Lower leg skin (tissue), 3 donors: ENCODE measurements at regions not wholly inside any gene's neighbourhood (a gene's known extent, or its start where the extent isn't known, plus 50 kb on each side); places are given as distances from the start of the nearest gene placed in this dataset.

Experiments used
- POLR2A ChIP-seq, 2 donors: fragments of 450-650 bp; IDR thresholded peaks; one replicate each; pipeline ENCODE4 v1.6.1; 2016 to 2017; ENCODE audit warnings: antibody characterized with exemption in 2 of 2, mild to moderate bottlenecking in 1 of 2, moderate library complexity in 1 of 2
- TF ChIP-seq, protein P1 (sequence below), 3 donors: fragments of 450-650 bp; IDR thresholded peaks; one replicate each; pipeline ENCODE4 v1.5.1; 2016; ENCODE audit warnings: antibody characterized with exemption in 3 of 3, mild to moderate bottlenecking in 3 of 3, moderate library complexity in 2 of 3

GRCh38 chr2:226095058-226095457, 695.5 kb downstream of the NYAP2 start:
- TF ChIP-seq, protein P1, sequence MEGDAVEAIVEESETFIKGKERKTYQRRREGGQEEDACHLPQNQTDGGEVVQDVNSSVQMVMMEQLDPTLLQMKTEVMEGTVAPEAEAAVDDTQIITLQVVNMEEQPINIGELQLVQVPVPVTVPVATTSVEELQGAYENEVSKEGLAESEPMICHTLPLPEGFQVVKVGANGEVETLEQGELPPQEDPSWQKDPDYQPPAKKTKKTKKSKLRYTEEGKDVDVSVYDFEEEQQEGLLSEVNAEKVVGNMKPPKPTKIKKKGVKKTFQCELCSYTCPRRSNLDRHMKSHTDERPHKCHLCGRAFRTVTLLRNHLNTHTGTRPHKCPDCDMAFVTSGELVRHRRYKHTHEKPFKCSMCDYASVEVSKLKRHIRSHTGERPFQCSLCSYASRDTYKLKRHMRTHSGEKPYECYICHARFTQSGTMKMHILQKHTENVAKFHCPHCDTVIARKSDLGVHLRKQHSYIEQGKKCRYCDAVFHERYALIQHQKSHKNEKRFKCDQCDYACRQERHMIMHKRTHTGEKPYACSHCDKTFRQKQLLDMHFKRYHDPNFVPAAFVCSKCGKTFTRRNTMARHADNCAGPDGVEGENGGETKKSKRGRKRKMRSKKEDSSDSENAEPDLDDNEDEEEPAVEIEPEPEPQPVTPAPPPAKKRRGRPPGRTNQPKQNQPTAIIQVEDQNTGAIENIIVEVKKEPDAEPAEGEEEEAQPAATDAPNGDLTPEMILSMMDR (IDR thresholded peaks at IDR 0.05): no peak
- TF ChIP-seq POLR2A (IDR thresholded peaks at IDR 0.05): no peak
